ENCODE measurements at regions not wholly inside any gene's neighbourhood (a gene's known extent, or its start where the extent isn't known, plus 50 kb on each side); places are given as distances from the start of the nearest gene placed in this dataset.

- H3K4me1 ChIP-seq, result no peaks in the 10 kb centered on the region
- no peak for DNase-seq
- no peak overlapping the region for H3K27ac ChIP-seq
- H3K27me3 ChIP-seq, result no peaks in the 10 kb centered on the region
- TF ChIP-seq CTCF (IDR thresholded peaks at IDR 0.05) (no peak), POLR2A (IDR thresholded peaks at IDR 0.05) (no peak)
- no peaks in the 10 kb centered on the region for H3K9me3 ChIP-seq
- intact Hi-C loops (cut with DNase I), result no loop called here
- no peaks in the 10 kb centered on the region for H3K36me3 ChIP-seq
- H3K4me3 ChIP-seq (replicated peaks in 1 of 3), result no peak overlapping the region
- WGBS, 2 donors, result 85 to 92% methylated on average over 1 of the region's 1 CpG
These were observed 193.0 kb downstream of the VGLL3 start for GRCh38 chr3:86797946-86798345.

- no peak for DNase-seq
- Histone ChIP-seq H3K4me3 (replicated peaks in 1 of 3) (no peak overlapping the region), H3K36me3 (no peaks in the 10 kb centered on the region), H3K27me3 (no peaks in the 10 kb centered on the region), H3K27ac (peak overlapping the region in 2 of 3 donors; percentile 32 to 51), H3K9me3 (no peaks in the 10 kb centered on the region), H3K4me1 (no peaks in the 10 kb centered on the region)
- intact Hi-C loops (cut with DNase I), result no loop called here
- TF ChIP-seq POLR2A (IDR thresholded peaks at IDR 0.05), result no peak
- TF ChIP-seq CTCF (IDR thresholded peaks at IDR 0.05), result no peak
- WGBS, 2 donors, result 60 to 63% methylated on average over 3 of the region's 3 CpGs
These were observed 196.4 kb downstream of the VGLL3 start for GRCh38 chr3:86794361-86795065.

- intact Hi-C loops (cut with DNase I), result no loop called here
- WGBS, 2 donors, result 66 to 72% methylated on average over 1 of the region's 1 CpG
- Histone ChIP-seq H3K27ac (peak overlapping the region in 1 of 3 donors; percentile 32), H3K4me3 (replicated peaks in 1 of 3) (no peak overlapping the region), H3K9me3 (no peaks in the 10 kb centered on the region), H3K36me3 (no peaks in the 10 kb centered on the region), H3K4me1 (no peaks in the 10 kb centered on the region), H3K27me3 (no peaks in the 10 kb centered on the region)
- TF ChIP-seq POLR2A (IDR thresholded peaks at IDR 0.05) (no peak), CTCF (IDR thresholded peaks at IDR 0.05) (no peak)
- no peak for DNase-seq
These were observed 197.2 kb downstream of the VGLL3 start for GRCh38 chr3:86793786-86794185.

GRCh38 chr3:86792316-86792715 is 198.6 kb downstream of the VGLL3 start:
- TF ChIP-seq POLR2A (IDR thresholded peaks at IDR 0.05), result no peak
- no peak for TF ChIP-seq CTCF (IDR thresholded peaks at IDR 0.05)
- Histone ChIP-seq H3K27me3 (no peaks in the 10 kb centered on the region), H3K4me1 (no peaks in the 10 kb centered on the region), H3K27ac (no peak overlapping the region), H3K36me3 (no peaks in the 10 kb centered on the region), H3K9me3 (no peaks in the 10 kb centered on the region), H3K4me3 (replicated peaks in 1 of 3) (no peak overlapping the region)
- intact Hi-C loops (cut with DNase I), result no loop called here
- DNase-seq, result no peak

GRCh38 chr3:86790884-86791549 is 199.9 kb downstream of the VGLL3 start:
- intact Hi-C loops (cut with DNase I), result no loop called here
- no peaks in the 10 kb centered on the region for H3K27me3 ChIP-seq
- no peak for DNase-seq
- TF ChIP-seq CTCF (IDR thresholded peaks at IDR 0.05), result no peak
- no peak for TF ChIP-seq POLR2A (IDR thresholded peaks at IDR 0.05)
- WGBS, 2 donors, result 94 to 96% methylated on average over 4 of the region's 4 CpGs
- H3K27ac ChIP-seq, result no peak overlapping the region
- no peaks in the 10 kb centered on the region for H3K36me3 ChIP-seq
- no peaks in the 10 kb centered on the region for H3K9me3 ChIP-seq
- H3K4me1 ChIP-seq, result no peaks in the 10 kb centered on the region
- no peak overlapping the region for H3K4me3 ChIP-seq (replicated peaks in 1 of 3)

All from thyroid gland (tissue), 4 donors.